ENCODE measurements at regions not wholly inside any gene's neighbourhood (a gene's known extent, or its start where the extent isn't known, plus 50 kb on each side); places are given as distances from the start of the nearest gene placed in this dataset.
A peak's percentile ranks its signal among the peaks of the same experiment; 100 is the strongest.
"Not testable (repeated sequence)": the region's sequence is repeated elsewhere in the genome, so short reads cannot be mapped to it uniquely, and the experiment has no call there.

GRCh38 chr9:42931045-42931444 lies 747.6 kb downstream of the SPATA31A6 start:
- H3K4me3 ChIP-seq (ENCODE audit: low read depth in 1 of 3, low read length in 3 of 3); H3K9me3 ChIP-seq (ENCODE audit: control insufficient read depth in 4 of 4, low read length in 3 of 4); H3K27ac ChIP-seq (ENCODE audit: low read depth in 1 of 2, low read length in 2 of 2); DNase-seq (ENCODE audit: low spot score); H3K9ac ChIP-seq (ENCODE audit: low read depth in 1 of 2, low read length in 2 of 2); H3K27me3 ChIP-seq (ENCODE audit: control insufficient read depth in 4 of 4, insufficient read depth in 4 of 4, low read length in 3 of 4); H3K4me1 ChIP-seq (ENCODE audit: control insufficient read depth in 4 of 4, insufficient read depth in 4 of 4, low read length in 3 of 4); H3K36me3 ChIP-seq (ENCODE audit: control insufficient read depth in 4 of 4, insufficient read depth in 3 of 4, low read depth in 1 of 4, low read length in 3 of 4): not testable (repeated sequence)
- 86% methylated on average over 5 of the region's 5 CpGs for WGBS

- not testable (repeated sequence) for H3K9ac ChIP-seq (ENCODE audit: low read depth in 1 of 2, low read length in 2 of 2); H3K9me3 ChIP-seq (ENCODE audit: control insufficient read depth in 4 of 4, low read length in 3 of 4); H3K4me3 ChIP-seq (ENCODE audit: low read depth in 1 of 3, low read length in 3 of 3); DNase-seq (ENCODE audit: low spot score); H3K27me3 ChIP-seq (ENCODE audit: control insufficient read depth in 4 of 4, insufficient read depth in 4 of 4, low read length in 3 of 4); H3K36me3 ChIP-seq (ENCODE audit: control insufficient read depth in 4 of 4, insufficient read depth in 3 of 4, low read depth in 1 of 4, low read length in 3 of 4); H3K27ac ChIP-seq (ENCODE audit: low read depth in 1 of 2, low read length in 2 of 2)
- H3K4me1 ChIP-seq (ENCODE audit: control insufficient read depth in 4 of 4, insufficient read depth in 4 of 4, low read length in 3 of 4), result peaks cover 2 to 27% (median 17%) of the 10 kb centered on the region in 4 donors
- WGBS, result 47% methylated on average over 2 of the region's 2 CpGs
- TF ChIP-seq HNF4G (IDR thresholded peaks at IDR 0.05) (peak; percentile 40), RXRA (IDR thresholded peaks at IDR 0.05) (peak; percentile 48 to 81), HNF4A (conservative IDR thresholded peaks at IDR 0.05) (peak; percentile 79 to 80), JUND (IDR thresholded peaks at IDR 0.05) (peak in 1 of 2 donors; percentile 30)
Observed at GRCh38 chr9:42937583-42938235, 754.2 kb downstream of the SPATA31A6 start.

DNA sequence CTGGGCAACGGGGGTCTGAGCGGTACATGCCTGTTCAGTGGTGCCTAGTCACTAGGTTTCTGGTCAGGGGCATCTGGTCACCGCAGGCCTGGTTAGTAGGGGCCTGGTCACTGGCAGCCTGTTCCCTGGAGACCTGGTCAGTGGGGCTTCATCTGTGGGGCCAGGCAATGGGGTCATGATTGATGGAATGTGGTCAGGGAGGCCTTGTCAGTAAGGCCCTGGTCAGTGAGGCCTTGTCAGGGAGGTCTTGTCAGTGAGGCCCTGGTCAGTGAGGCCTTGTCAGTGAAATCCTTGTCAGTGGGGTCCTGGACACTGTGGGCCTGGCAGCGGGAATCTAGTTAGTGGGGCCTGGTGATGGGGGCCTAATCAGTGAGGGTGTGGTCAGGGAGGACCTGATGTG lies 763.6 kb downstream of the SPATA31A6 start:
- not testable (repeated sequence) for H3K36me3 ChIP-seq (ENCODE audit: control insufficient read depth in 4 of 4, insufficient read depth in 3 of 4, low read depth in 1 of 4, low read length in 3 of 4)

DNA sequence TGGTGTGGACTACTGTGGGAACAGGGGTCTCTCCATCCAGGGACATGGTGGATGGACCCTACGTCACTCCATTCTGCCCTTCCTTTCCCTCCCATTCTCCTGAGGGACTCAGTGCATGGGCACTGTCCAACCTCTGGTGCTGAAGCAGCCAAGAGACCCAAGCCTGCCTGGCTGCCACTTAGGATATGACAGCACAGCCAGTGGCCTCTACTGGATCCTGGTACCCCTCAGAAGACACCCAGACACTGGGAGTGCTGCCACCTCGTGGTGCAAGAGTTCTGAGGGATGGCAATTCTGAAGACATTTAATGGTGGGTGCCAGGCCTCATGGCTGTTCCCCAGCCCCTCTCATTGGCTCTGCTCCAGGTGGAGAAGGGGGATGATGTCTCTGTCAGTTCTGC lies 767.8 kb downstream of the SPATA31A6 start:
- WGBS, result 50% methylated on average over 2 of the region's 2 CpGs
- TF ChIP-seq, protein P1, sequence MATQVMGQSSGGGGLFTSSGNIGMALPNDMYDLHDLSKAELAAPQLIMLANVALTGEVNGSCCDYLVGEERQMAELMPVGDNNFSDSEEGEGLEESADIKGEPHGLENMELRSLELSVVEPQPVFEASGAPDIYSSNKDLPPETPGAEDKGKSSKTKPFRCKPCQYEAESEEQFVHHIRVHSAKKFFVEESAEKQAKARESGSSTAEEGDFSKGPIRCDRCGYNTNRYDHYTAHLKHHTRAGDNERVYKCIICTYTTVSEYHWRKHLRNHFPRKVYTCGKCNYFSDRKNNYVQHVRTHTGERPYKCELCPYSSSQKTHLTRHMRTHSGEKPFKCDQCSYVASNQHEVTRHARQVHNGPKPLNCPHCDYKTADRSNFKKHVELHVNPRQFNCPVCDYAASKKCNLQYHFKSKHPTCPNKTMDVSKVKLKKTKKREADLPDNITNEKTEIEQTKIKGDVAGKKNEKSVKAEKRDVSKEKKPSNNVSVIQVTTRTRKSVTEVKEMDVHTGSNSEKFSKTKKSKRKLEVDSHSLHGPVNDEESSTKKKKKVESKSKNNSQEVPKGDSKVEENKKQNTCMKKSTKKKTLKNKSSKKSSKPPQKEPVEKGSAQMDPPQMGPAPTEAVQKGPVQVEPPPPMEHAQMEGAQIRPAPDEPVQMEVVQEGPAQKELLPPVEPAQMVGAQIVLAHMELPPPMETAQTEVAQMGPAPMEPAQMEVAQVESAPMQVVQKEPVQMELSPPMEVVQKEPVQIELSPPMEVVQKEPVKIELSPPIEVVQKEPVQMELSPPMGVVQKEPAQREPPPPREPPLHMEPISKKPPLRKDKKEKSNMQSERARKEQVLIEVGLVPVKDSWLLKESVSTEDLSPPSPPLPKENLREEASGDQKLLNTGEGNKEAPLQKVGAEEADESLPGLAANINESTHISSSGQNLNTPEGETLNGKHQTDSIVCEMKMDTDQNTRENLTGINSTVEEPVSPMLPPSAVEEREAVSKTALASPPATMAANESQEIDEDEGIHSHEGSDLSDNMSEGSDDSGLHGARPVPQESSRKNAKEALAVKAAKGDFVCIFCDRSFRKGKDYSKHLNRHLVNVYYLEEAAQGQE (IDR thresholded peaks at IDR 0.05), result peak; percentile 87
- peak; percentile 6 for TF ChIP-seq CTCF (IDR thresholded peaks at IDR 0.05; ENCODE audit: low read depth, low read length, missing input control)

More for the DNA sequence above, 763.6 kb downstream of the SPATA31A6 start:
- not testable (repeated sequence) for H3K9me3 ChIP-seq (ENCODE audit: control insufficient read depth in 4 of 4, low read length in 3 of 4); H3K27me3 ChIP-seq (ENCODE audit: control insufficient read depth in 4 of 4, insufficient read depth in 4 of 4, low read length in 3 of 4); H3K4me1 ChIP-seq (ENCODE audit: control insufficient read depth in 4 of 4, insufficient read depth in 4 of 4, low read length in 3 of 4); H3K9ac ChIP-seq (ENCODE audit: low read depth in 1 of 2, low read length in 2 of 2); H3K4me3 ChIP-seq (ENCODE audit: low read depth in 1 of 3, low read length in 3 of 3); H3K27ac ChIP-seq (ENCODE audit: low read depth in 1 of 2, low read length in 2 of 2)
- peak; percentile 41 for DNase-seq (ENCODE audit: low spot score)
- WGBS, result 74% methylated on average over 4 of the region's 4 CpGs

DNA sequence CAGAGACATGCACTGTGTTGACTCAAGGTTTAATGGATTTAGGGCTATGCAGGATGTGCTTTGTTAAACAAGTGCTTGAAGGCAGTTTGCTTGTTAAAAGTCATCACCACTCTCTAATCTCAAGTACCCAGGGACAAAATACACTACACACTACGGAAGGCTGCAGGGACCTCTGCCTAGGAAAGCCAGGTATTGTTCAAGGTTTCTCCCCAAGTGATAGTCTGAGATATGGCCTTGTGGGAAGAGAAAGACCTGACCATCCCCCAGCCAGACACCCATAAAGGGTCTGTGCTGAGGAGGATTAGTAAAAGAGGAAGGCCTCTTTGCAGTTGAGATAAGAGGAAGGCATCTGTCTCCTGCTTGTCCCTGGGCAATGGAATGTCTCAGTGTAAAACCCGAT lies 781.7 kb downstream of the SPATA31A6 start:
- H3K9ac ChIP-seq (ENCODE audit: low read depth in 1 of 2, low read length in 2 of 2); H3K27me3 ChIP-seq (ENCODE audit: control insufficient read depth in 4 of 4, insufficient read depth in 4 of 4, low read length in 3 of 4); H3K4me1 ChIP-seq (ENCODE audit: control insufficient read depth in 4 of 4, insufficient read depth in 4 of 4, low read length in 3 of 4); DNase-seq (ENCODE audit: low spot score); H3K27ac ChIP-seq (ENCODE audit: low read depth in 1 of 2, low read length in 2 of 2); H3K4me3 ChIP-seq (ENCODE audit: low read depth in 1 of 3, low read length in 3 of 3); H3K36me3 ChIP-seq (ENCODE audit: control insufficient read depth in 4 of 4, insufficient read depth in 3 of 4, low read depth in 1 of 4, low read length in 3 of 4); H3K9me3 ChIP-seq (ENCODE audit: control insufficient read depth in 4 of 4, low read length in 3 of 4): not testable (repeated sequence)
- 52% methylated on average over 2 of the region's 2 CpGs for WGBS

More for the DNA sequence above, 767.8 kb downstream of the SPATA31A6 start:
- H3K4me3 ChIP-seq (ENCODE audit: low read depth in 1 of 3, low read length in 3 of 3); H3K27me3 ChIP-seq (ENCODE audit: control insufficient read depth in 4 of 4, insufficient read depth in 4 of 4, low read length in 3 of 4); H3K4me1 ChIP-seq (ENCODE audit: control insufficient read depth in 4 of 4, insufficient read depth in 4 of 4, low read length in 3 of 4); H3K36me3 ChIP-seq (ENCODE audit: control insufficient read depth in 4 of 4, insufficient read depth in 3 of 4, low read depth in 1 of 4, low read length in 3 of 4); H3K9me3 ChIP-seq (ENCODE audit: control insufficient read depth in 4 of 4, low read length in 3 of 4); H3K9ac ChIP-seq (ENCODE audit: low read depth in 1 of 2, low read length in 2 of 2); DNase-seq (ENCODE audit: low spot score); H3K27ac ChIP-seq (ENCODE audit: low read depth in 1 of 2, low read length in 2 of 2): not testable (repeated sequence)

- not testable (repeated sequence) for H3K4me3 ChIP-seq (ENCODE audit: low read depth in 1 of 3, low read length in 3 of 3); H3K27ac ChIP-seq (ENCODE audit: low read depth in 1 of 2, low read length in 2 of 2); H3K36me3 ChIP-seq (ENCODE audit: control insufficient read depth in 4 of 4, insufficient read depth in 3 of 4, low read depth in 1 of 4, low read length in 3 of 4); H3K9me3 ChIP-seq (ENCODE audit: control insufficient read depth in 4 of 4, low read length in 3 of 4); H3K4me1 ChIP-seq (ENCODE audit: control insufficient read depth in 4 of 4, insufficient read depth in 4 of 4, low read length in 3 of 4); H3K27me3 ChIP-seq (ENCODE audit: control insufficient read depth in 4 of 4, insufficient read depth in 4 of 4, low read length in 3 of 4); H3K9ac ChIP-seq (ENCODE audit: low read depth in 1 of 2, low read length in 2 of 2); DNase-seq (ENCODE audit: low spot score)
- WGBS, result 91% methylated on average over 10 of the region's 10 CpGs
Observed at GRCh38 chr9:42971872-42972271, 788.4 kb downstream of the SPATA31A6 start.

Measured in liver (tissue), 8 donors.